Neural progenitor cell (in vitro differentiated cells): ENCODE measurements at regions not wholly inside any gene's neighbourhood (a gene's known extent, or its start where the extent isn't known, plus 50 kb on each side); places are given as distances from the start of the nearest gene placed in this dataset.

ENCODE experiments used
- DNase-seq: peaks from one replicate; pipeline ENCODE4 v3.0.0-alpha.2; 2016; ENCODE audit warnings: low spot score
- H2AFZ ChIP-seq: fragments of 200-600 bp; sonication (generic); replicated peaks from 2 replicates; pipeline ENCODE4 v1.6.1; 2016; ENCODE audit warnings: antibody characterized with exemption
- H3F3A ChIP-seq: fragments of 200-600 bp; sonication (generic); 2 replicates; pipeline ENCODE4 v1.6.1; 2016; ENCODE audit warnings: antibody characterized with exemption, low read depth
- H3K27ac ChIP-seq: fragments of 200-600 bp; sonication (generic); 2 replicates; pipeline ENCODE4 v1.5.1; 2016; ENCODE audit warnings: mild to moderate bottlenecking
- H3K27me3 ChIP-seq: fragments of 200-600 bp; sonication (generic); 2 replicates; pipeline ENCODE4 v1.6.1; 2016; ENCODE audit warnings: mild to moderate bottlenecking, moderate library complexity
- H3K36me3 ChIP-seq: fragments of 200-600 bp; sonication (generic); 2 replicates; pipeline ENCODE4 v1.5.1; 2016
- H3K4me1 ChIP-seq: fragments of 200-600 bp; sonication (generic); 2 replicates; pipeline ENCODE4 v1.6.1; 2016; ENCODE audit warnings: mixed run types
- H3K4me2 ChIP-seq: fragments of 200-600 bp; sonication (generic); 2 replicates; pipeline ENCODE4 v1.6.1; 2016
- H3K4me3 ChIP-seq: fragments of 200-600 bp; sonication (generic); 2 replicates; pipeline ENCODE4 v1.5.1; 2016
- H3K79me2 ChIP-seq: fragments of 200-600 bp; sonication (generic); 2 replicates; pipeline ENCODE4 v1.6.1; 2016; ENCODE audit warnings: low read depth
- H3K9ac ChIP-seq: fragments of 200-600 bp; sonication (generic); 2 replicates; pipeline ENCODE4 v1.6.1; 2016
- H3K9me3 ChIP-seq: fragments of 200-600 bp; sonication (generic); 2 replicates; pipeline ENCODE4 v1.5.1; 2016; ENCODE audit warnings: low read depth
- H4K20me1 ChIP-seq: fragments of 200-600 bp; sonication (generic); 2 replicates; pipeline ENCODE4 v1.6.1; 2016; ENCODE audit warnings: low read depth
- H3K27ac Mint-ChIP-seq: 3 replicates; pipeline ENCODE4 v1.8.0; 2021; ENCODE audit warnings: mixed read lengths
- H3K27me3 Mint-ChIP-seq: 2 replicates; pipeline ENCODE4 v1.8.0; 2022; ENCODE audit warnings: low read depth, mild to moderate bottlenecking, inconsistent platforms, moderate library complexity, mixed read lengths; ENCODE audit not compliant: insufficient read depth
- H3K36me3 Mint-ChIP-seq: 3 replicates; pipeline ENCODE4 v1.8.0; 2021; ENCODE audit warnings: mixed read lengths
- H3K4me1 Mint-ChIP-seq: 3 replicates; pipeline ENCODE4 v1.8.0; 2021; ENCODE audit warnings: mixed read lengths
- H3K4me3 Mint-ChIP-seq: 3 replicates; pipeline ENCODE4 v1.8.0; 2021; ENCODE audit warnings: mild to moderate bottlenecking, moderate library complexity, mixed read lengths
- H3K9me3 Mint-ChIP-seq: 3 replicates; pipeline ENCODE4 v1.8.0; 2020; ENCODE audit warnings: mixed read lengths
- EZH2 ChIP-seq: fragments of 200-600 bp; sonication (generic); IDR thresholded peaks from 2 replicates; pipeline ENCODE4 v1.6.1; 2017; ENCODE audit warnings: antibody characterized with exemption, mild to moderate bottlenecking, moderate library complexity
- EZH2phosphoT487 ChIP-seq: fragments of 200-600 bp; sonication (generic); IDR thresholded peaks from 2 replicates; pipeline ENCODE4 v1.6.1; 2017; ENCODE audit warnings: antibody characterized with exemption
- TF ChIP-seq, protein P1 (sequence below): fragments of 200-600 bp; sonication (generic); IDR thresholded peaks from 2 replicates; pipeline ENCODE4 v1.5.1; 2017; ENCODE audit warnings: antibody characterized with exemption, mild to moderate bottlenecking

DNA sequence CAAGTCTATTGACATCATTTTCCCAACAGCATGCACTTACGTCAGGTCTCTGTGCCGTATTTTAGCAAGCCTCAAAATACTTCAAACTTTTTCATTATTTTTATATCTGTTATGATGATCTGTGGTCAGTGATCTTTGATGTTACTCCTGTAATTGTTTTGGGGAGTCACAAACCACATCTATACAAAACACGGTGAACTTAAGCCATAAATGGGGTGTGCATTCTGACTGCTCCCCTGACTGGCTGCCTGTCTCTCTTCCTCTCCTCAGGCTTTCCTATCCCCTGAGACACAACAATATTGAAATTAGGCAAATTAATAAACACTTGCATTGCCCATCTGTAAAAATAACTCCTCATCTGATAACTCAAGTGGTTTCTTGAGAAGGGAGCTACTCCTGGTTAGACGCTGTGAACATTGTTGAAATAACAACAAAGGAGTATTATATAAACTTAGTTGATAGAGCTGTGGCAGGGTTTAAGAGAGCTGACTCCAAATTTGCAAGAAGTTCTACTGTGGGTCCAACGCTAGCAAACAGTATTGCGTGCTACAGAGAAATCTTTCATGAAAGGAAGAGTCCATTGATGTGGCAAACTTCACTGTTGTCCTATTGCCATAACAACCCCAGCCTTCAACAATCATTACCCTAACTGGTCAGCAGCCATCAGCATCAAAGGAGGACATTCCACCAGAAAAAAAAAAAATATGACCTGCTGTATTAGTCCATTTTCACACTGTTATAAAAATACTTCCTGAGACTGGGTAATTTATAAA is 105.8 kb upstream of the DSCAM start:
- Mint-ChIP-seq H3K9me3 (no peaks in the 10 kb centered on the region), H3K36me3 (no peaks in the 10 kb centered on the region), H3K4me3 (no peak overlapping the region), H3K27me3 (peaks cover 10% of the 10 kb centered on the region), H3K27ac (no peak overlapping the region), H3K4me1 (no peaks in the 10 kb centered on the region)
- no peak overlapping the region for H3K4me3 ChIP-seq
- H3K9ac ChIP-seq, result no peak overlapping the region
- no peaks in the 10 kb centered on the region for H3K79me2 ChIP-seq
- no peaks in the 10 kb centered on the region for H3K9me3 ChIP-seq
- no peaks in the 10 kb centered on the region for H4K20me1 ChIP-seq
- H2AFZ ChIP-seq, result no peak overlapping the region
- DNase-seq, result no peak
- H3K4me1 ChIP-seq, result no peaks in the 10 kb centered on the region
- H3K27ac ChIP-seq, result no peak overlapping the region
- no peak for TF ChIP-seq EZH2phosphoT487
- TF ChIP-seq, protein P1, sequence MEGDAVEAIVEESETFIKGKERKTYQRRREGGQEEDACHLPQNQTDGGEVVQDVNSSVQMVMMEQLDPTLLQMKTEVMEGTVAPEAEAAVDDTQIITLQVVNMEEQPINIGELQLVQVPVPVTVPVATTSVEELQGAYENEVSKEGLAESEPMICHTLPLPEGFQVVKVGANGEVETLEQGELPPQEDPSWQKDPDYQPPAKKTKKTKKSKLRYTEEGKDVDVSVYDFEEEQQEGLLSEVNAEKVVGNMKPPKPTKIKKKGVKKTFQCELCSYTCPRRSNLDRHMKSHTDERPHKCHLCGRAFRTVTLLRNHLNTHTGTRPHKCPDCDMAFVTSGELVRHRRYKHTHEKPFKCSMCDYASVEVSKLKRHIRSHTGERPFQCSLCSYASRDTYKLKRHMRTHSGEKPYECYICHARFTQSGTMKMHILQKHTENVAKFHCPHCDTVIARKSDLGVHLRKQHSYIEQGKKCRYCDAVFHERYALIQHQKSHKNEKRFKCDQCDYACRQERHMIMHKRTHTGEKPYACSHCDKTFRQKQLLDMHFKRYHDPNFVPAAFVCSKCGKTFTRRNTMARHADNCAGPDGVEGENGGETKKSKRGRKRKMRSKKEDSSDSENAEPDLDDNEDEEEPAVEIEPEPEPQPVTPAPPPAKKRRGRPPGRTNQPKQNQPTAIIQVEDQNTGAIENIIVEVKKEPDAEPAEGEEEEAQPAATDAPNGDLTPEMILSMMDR, result no peak
- TF ChIP-seq EZH2, result no peak
- H3K36me3 ChIP-seq, result no peaks in the 10 kb centered on the region
- no peaks in the 10 kb centered on the region for H3K27me3 ChIP-seq
- no peaks in the 10 kb centered on the region for H3F3A ChIP-seq
- H3K4me2 ChIP-seq, result no peak overlapping the region

DNA sequence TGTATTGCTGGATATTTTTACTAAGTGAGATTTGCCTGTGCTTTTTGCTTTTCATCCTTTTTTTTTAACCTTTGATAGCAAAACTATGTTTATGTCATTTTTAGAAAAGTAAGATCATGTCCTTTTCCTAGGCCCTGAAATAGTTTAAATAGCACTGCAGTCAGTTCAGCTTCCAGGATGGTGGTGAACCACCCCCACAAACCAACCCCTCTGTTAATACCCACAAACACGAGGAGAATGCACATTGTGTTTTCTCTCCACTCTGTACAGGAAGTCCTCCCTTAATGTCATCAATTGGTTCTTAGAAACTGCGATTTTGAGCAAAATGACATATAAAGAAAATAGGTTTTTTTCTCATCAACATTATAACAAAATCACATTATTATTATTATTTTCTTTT is 117.7 kb upstream of the DSCAM start:
- no peaks in the 10 kb centered on the region for H3K36me3 ChIP-seq

DNA sequence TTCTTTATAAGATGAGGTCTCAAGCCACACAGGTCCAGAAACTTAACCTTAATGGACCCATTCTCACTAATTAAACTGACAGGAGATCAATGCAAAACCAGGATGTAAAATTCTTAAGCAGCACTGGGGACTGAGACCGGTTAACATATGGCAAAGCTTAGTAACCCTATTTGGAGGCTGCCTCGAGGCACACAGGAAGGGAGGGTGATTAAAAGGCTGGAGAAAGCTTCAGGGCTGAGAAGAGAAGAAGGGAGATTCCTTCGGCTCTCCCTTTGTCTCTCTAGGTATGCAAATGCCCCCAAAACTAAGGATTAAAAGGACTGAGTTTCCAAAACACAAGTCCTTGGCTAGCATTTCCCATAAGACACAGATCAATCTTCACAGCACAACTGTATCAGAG is 120.8 kb upstream of the DSCAM start:
- peak; percentile 23 for DNase-seq
- Histone ChIP-seq H3K27ac (no peak overlapping the region), H3F3A (no peaks in the 10 kb centered on the region), H3K9me3 (no peaks in the 10 kb centered on the region), H2AFZ (peak overlapping the region; percentile 83), H3K4me1 (peaks cover 11% of the 10 kb centered on the region), H3K36me3 (no peaks in the 10 kb centered on the region), H3K9ac (no peak overlapping the region), H3K4me2 (peak overlapping the region; percentile 38), H3K79me2 (no peaks in the 10 kb centered on the region), H4K20me1 (no peaks in the 10 kb centered on the region), H3K27me3 (no peaks in the 10 kb centered on the region), H3K4me3 (no peak overlapping the region)
- H3K36me3 Mint-ChIP-seq, result no peaks in the 10 kb centered on the region
- no peaks in the 10 kb centered on the region for H3K9me3 Mint-ChIP-seq
- peaks cover 3% of the 10 kb centered on the region for H3K4me1 Mint-ChIP-seq
- H3K4me3 Mint-ChIP-seq, result no peak overlapping the region
- no peak overlapping the region for H3K27ac Mint-ChIP-seq
- peaks cover 3% of the 10 kb centered on the region for H3K27me3 Mint-ChIP-seq
- TF ChIP-seq, protein P1, result no peak
- TF ChIP-seq EZH2phosphoT487 (no peak), EZH2 (no peak)

More for the DNA sequence above, 117.7 kb upstream of the DSCAM start:
- H3K4me1 Mint-ChIP-seq, result no peaks in the 10 kb centered on the region
- Histone ChIP-seq H2AFZ (no peak overlapping the region), H3K4me3 (no peak overlapping the region), H3K4me2 (no peak overlapping the region), H4K20me1 (no peaks in the 10 kb centered on the region), H3K4me1 (peaks cover 11% of the 10 kb centered on the region), H3F3A (no peaks in the 10 kb centered on the region), H3K9ac (no peak overlapping the region), H3K27me3 (no peaks in the 10 kb centered on the region), H3K27ac (no peak overlapping the region), H3K79me2 (no peaks in the 10 kb centered on the region), H3K9me3 (no peaks in the 10 kb centered on the region)
- no peak overlapping the region for H3K4me3 Mint-ChIP-seq
- DNase-seq, result no peak
- peak overlapping the region; percentile 30 for H3K27ac Mint-ChIP-seq
- no peaks in the 10 kb centered on the region for H3K36me3 Mint-ChIP-seq
- H3K27me3 Mint-ChIP-seq, result peaks cover 5% of the 10 kb centered on the region
- H3K9me3 Mint-ChIP-seq, result no peaks in the 10 kb centered on the region
- TF ChIP-seq EZH2phosphoT487 (no peak), EZH2 (no peak)
- TF ChIP-seq, protein P1, result no peak
